HG03103 (cell line): ENCODE measurements at regions not wholly inside any gene's neighbourhood (a gene's known extent, or its start where the extent isn't known, plus 50 kb on each side); places are given as distances from the start of the nearest gene placed in this dataset.

Experiments
- ATAC-seq: cut with Tn5 transposase; IDR thresholded peaks from one replicate; pipeline ENCODE4 v1.9.1; 2021; ENCODE audit warnings: low read depth; ENCODE audit not compliant: unreplicated experiment

GRCh38 chr2:60652832-60653340 lies 99.4 kb upstream of the BCL11A start:
- no peak for ATAC-seq

- ATAC-seq: no peak
These were observed 98.4 kb upstream of the PAPOLG start for GRCh38 chr2:60657673-60658072.

GRCh38 chr2:60659026-60659425 lies 97.0 kb upstream of the PAPOLG start:
- ATAC-seq: no peak

GRCh38 chr2:60661073-60661738 lies 94.9 kb upstream of the PAPOLG start:
- no peak for ATAC-seq

- no peak for ATAC-seq
These were observed 93.3 kb upstream of the PAPOLG start for GRCh38 chr2:60662781-60663180.

GRCh38 chr2:60671966-60672365 lies 84.1 kb upstream of the PAPOLG start:
- no peak for ATAC-seq

- ATAC-seq: peak; percentile 98
These were observed 81.4 kb upstream of the PAPOLG start for GRCh38 chr2:60674524-60675165.

GRCh38 chr2:60675301-60675700 lies 80.8 kb upstream of the PAPOLG start:
- no peak for ATAC-seq

GRCh38 chr2:60676706-60677330 lies 79.2 kb upstream of the PAPOLG start:
- ATAC-seq: no peak

- ATAC-seq: no peak
These were observed 78.7 kb upstream of the PAPOLG start for GRCh38 chr2:60677356-60677755.

- ATAC-seq: no peak
These were observed 77.5 kb upstream of the PAPOLG start for GRCh38 chr2:60678551-60678950.

- ATAC-seq: no peak
These were observed 76.9 kb upstream of the PAPOLG start for GRCh38 chr2:60679036-60679780.

- no peak for ATAC-seq
These were observed 62.5 kb upstream of the PAPOLG start for GRCh38 chr2:60693551-60693950.

- ATAC-seq: no peak
These were observed 60.3 kb upstream of the PAPOLG start for GRCh38 chr2:60695793-60696192.

- ATAC-seq: no peak
These were observed 56.5 kb upstream of the PAPOLG start for GRCh38 chr2:60699617-60700016.

- ATAC-seq: no peak
These were observed 50.0 kb upstream of the PAPOLG start for GRCh38 chr2:60706021-60706420.
